HTR-8/SVneo (cell line): ENCODE measurements at regions not wholly inside any gene's neighbourhood (a gene's known extent, or its start where the extent isn't known, plus 50 kb on each side); places are given as distances from the start of the nearest gene placed in this dataset.

Experiments used
- DNase-seq: peaks from one replicate; pipeline ENCODE4 v3.0.0; 2011; ENCODE audit warnings: low spot score, mixed read lengths; ENCODE audit not compliant: insufficient read length
- FAIRE-seq: peaks from 2 replicates; lab custom pipeline; 2011; peaks lifted over from hg19 to GRCh38; lab: Jason Lieb, UNC

DNA sequence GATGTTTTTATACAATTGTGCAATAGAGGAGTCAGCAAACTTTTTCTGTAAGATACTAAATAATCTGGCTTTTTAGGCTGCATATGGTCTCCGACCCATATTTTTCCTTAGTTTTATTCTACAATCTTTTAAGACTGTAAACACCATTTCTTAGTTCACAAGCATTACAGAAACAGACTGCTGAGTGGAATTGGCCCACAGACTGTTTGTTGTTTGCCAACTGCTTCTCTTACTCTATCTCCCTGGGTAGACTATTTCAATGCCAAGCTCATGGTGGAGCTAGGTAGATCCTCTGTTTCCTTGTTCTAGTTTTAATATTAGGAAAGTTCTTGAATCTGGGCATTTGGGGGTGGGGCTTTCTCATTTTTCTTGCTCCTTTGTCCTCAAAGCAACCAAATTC, 857.6 kb downstream of the TLE1 start:
- FAIRE-seq (no peak), DNase-seq (no peak)

DNA sequence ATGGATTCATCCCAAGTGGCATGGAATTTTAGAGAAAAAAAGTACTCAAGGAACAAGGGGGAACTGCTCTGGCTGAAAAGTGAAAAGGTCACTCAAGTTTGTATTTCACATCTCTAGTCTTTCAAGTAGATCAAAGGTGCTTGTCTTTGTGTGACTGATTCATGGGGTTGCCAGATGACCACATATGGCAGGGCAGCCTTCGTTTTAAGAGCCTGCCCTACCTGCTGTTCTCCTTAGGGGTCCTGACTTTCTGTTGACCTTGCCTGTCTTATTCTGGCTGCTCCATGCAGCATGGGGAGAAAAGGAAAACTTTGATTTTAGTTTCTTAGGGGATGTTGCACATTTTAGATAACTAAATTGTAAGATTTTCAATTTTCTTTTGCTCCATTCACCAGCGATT, 877.7 kb downstream of the TLE1 start:
- FAIRE-seq (no peak), DNase-seq (no peak)

DNA sequence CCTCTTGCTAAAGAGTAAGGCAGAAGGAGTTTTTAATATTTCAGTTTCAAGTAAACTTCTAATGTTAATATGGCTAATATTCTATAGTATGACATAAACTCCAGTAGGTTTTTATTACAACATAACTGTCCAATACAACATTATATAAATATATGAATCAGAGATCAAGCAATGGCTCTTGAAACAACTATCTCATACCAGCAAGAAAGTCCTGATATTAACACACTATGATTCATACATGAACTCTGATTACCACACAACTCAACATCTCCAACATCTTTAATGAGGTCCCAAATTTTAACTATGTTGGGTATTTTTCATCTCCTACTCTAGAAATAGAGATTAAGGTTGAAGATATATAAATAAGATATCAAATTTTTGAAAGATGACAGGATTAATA, 878.3 kb downstream of the TLE1 start:
- FAIRE-seq = no peak
- no peak for DNase-seq

DNA sequence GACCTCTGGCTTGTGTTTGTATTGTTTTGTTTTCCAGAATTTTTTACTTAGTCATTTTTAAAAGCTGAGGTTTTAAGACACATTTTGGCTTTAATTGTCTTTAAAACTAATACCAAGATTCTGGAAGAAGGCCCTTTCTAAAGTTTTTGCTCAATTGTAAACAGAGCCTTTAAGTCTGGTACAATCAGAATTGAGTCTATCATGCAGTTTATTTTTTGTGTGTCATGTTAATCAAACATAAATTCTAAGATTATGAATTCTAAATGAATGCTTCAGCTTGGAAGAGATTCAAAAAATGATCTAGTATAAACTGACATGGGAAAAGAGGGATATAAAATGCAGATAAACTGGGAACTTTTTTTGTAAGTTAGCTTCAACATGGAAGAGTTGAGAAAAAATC, 882.7 kb downstream of the TLE1 start:
- FAIRE-seq = no peak
- no peak for DNase-seq

DNA sequence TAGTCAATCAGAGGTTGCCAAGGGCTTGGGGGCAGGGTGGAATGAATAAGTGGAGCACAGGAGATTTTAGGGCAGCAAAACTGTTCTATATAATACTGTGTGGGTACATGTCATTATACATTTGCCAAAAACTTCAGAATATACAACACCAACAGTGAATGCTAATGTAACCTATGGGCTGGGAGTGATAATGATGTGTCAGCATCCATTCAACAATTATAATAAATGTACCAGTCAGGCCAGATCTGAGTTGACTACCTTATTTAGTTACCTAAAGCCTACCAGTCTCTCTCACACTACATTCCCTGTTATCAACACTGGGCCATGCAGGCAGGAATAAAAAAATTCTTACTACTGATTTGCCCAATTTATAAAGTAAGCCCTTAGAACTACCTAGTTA, 884.5 kb downstream of the TLE1 start:
- DNase-seq (no peak), FAIRE-seq (no peak)

DNA sequence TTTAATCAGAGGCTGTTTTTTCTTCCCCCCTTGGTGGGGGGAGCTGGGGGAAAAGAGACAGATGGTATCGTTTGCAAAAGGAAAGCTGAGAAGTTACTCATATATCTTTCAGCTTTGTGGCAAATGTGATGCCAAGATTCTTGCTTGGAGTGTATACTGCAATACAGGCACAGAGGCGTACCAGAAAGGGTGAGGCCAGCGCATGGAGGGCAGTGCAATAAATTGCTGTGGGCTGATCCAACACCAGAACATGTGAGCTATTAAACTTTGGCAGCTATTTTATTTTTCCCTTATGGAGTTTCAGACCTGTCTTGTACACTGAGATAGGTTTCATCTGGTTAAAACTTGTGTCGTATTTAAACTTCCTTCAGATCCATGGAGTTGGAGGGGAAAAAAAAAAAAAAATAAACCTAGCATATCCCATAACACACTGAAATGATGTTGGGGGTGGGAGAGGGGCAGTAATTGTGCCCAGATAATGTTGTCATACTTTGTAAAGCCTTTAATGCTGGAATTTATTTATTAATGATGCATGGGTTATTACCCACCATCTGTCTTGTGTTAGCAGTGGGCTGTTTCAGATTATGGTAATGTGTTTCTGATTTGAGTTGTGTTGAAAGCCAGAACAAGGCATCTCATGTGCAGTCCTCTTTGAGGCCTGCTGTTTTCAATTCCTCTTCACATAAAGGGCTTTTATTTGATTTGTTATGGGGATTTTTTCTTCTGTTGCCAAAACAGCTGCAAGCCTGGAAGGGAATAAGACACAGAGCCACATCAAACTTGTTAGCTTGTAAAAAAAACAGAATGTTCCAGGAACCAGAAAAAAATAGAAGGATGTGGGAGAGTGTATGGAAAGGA, 891.3 kb downstream of the TLE1 start:
- no peak for FAIRE-seq
- no peak for DNase-seq

DNA sequence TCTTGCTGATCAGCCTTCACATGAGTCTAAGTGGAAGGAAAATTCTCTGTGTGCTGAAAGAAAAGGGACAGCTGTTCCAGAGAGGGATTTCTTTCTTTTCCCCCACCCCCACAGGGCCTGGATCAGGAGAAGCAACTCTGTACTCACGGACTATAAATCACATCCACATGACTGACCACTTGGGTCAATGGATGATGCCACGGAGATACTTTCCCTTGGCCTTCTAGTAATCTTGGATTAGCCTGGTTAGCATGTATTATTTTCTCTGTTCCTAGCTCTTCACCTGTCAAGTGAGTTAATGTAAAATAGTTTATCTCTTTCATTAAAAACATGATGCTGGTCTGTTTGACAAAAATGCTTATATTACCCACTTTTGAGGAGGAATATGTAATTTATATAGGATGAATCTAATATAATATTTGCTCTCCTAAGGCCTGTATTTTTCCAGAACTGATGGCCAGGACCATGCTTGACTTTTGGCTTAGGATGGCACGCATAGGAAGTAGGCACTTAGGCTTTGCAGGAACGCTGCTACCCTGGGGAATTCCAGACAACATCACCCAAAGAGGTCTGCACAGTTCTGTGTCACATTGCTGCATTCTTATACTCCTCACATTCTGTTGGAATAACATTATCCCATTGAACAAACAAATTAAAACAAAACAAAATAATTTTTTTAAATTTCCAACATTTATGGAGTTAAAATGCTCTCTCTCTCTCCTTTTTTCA, 892.1 kb downstream of the TLE1 start:
- FAIRE-seq (no peak), DNase-seq (no peak)

DNA sequence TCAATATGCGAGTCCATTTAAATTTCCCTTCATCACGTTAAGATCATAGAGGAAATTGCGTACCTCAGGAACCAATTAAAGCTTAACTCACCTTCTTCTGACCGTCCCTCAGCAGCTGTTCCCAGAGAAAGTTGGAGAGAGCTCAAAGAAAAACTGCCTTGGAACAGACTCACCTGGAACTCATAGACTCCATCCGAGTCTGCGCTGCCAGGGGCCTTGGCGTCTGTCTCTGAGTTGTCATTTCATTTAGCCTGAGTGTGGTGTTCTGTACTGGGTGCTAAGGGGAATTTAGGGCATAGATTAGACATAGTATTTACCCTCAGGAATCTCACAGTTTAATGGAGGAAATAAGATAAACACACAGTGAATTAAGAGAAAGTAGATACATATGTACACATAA, 892.7 kb downstream of the TLE1 start:
- FAIRE-seq = no peak

DNA sequence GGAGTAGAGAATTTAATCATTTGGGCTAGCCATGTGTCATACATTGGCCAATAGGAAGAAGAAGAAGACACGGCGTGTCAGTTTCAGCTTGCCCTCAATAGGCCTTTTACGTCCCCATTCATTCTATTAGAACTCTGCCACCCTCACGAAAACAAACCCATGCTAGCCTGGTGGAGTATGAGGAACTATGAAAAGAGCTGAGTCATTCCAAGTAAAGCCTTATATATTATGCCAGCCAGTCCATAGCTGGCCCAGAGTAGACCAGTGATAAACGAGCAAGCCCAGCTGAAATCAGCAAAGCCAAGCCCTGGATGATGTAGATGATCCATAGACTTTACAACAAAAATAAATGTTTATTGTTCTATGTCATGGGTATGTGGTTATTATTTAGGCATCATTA, 895.1 kb downstream of the TLE1 start:
- FAIRE-seq = no peak
- DNase-seq = no peak

More for the DNA sequence above, 892.7 kb downstream of the TLE1 start:
- no peak for DNase-seq

DNA sequence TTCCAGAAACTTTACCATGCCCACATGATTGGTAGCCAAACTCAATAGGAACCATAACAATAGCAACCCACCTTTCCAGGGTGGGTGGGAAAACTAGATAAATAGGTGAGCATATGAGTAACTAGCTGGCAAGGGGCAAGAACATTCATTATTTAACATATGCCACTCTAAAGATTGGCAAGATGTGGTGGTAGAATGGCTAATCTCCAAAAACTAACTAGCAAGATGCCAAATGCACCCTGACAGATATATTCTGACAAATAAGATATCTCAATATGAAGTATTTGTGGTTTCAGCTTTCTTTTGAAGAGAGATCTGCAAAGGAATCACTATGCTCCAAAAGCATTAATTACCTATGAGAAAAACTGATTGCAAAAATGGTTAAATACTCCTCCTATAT, 895.6 kb downstream of the TLE1 start:
- FAIRE-seq (no peak), DNase-seq (no peak)

DNA sequence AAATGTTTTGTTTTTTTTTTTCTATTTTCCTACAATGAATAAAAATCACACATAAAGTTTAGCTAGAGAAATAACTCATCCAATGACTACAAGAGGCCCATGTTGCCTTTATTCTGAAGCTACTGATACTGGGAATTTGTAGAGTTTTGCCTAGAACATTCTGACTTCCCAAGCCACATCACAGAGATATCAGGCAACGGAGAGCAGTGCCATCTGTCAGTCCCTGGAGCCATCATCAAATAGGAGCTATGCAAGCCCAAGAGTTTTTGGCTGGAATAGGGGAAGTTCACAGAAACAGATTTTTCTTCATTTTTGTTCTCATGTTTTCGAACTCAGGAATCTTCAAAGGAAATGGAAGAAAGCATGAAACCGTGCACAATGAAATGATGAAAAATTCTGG, 896.6 kb downstream of the TLE1 start:
- FAIRE-seq (no peak), DNase-seq (no peak)

DNA sequence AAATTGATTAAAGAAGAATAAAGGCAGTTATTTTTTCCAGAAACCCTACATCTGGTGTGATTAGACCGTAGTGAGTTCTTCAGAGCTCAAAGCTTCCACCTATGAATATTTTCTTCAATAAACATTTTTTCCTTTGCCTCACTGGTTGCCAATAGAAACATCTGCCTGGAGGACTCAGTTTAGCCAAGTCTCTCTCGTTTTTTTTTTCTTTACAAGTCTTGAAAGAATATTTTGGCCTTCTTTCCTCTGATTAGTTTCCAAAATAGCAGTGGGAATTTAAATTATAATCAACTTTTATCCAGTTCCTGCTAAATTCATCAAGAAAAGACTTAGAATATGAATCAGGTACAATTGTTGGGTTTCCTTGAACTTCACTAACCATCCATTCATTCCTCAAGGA, 897.5 kb downstream of the TLE1 start:
- DNase-seq (no peak), FAIRE-seq (no peak)

DNA sequence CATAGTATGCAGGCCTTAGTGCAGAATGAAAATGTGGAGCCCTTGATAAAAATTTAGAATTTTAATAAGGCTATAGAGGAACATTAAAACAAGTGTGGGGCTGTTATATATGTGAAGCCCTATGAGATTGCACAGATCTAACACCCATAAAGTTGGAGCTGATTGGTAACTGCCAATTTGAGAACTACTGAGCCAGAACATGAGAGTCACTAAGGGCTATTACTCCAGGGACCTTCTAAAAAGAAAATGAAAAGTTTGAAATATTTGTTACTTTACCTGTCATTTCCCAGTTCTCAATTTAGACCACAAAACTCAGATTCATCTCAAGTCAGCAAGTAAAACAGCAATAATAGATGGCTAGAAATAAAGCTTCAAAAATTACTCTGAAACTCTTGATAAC, 898.6 kb downstream of the TLE1 start:
- no peak for FAIRE-seq

DNA sequence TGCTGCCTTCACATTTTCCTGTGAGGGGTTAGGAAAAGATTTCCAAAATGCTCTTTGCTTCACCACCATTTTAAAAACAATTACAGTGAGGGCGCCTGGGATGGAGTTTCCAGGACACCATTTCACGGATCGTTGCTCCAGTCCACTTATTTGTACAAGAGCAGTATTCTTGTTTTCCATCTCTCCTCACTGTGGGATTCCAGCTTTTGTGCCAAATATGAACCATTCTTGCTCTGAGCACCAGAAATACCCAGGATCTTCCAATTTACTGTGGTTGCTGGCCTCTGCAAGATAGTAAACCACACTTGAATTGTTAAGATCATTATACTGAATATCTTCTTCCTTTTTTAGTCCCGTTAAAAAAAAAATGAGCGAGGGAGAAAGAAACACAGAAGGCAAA, 899.5 kb downstream of the TLE1 start:
- DNase-seq (no peak), FAIRE-seq (no peak)

More for the DNA sequence above, 898.6 kb downstream of the TLE1 start:
- DNase-seq = no peak

DNA sequence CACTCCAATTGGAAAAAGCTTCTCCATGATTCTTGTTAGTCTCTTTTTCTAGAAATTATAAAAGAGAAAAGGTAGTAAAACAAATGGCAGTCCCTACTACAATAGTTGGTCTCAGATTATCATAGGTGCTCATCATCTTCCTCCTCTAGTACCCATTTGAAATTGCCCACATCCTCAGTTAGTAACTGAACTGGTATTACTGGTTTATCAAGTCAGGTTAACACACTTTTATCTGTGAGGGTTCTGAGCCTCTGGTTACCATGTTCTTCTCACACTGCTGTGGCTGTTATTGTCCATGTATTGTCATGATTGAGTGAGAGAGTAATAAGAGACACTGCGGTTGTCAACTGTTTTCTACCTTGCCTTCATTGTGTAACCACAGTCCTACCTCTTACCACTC, 901.7 kb downstream of the TLE1 start:
- FAIRE-seq (no peak), DNase-seq (no peak)

DNA sequence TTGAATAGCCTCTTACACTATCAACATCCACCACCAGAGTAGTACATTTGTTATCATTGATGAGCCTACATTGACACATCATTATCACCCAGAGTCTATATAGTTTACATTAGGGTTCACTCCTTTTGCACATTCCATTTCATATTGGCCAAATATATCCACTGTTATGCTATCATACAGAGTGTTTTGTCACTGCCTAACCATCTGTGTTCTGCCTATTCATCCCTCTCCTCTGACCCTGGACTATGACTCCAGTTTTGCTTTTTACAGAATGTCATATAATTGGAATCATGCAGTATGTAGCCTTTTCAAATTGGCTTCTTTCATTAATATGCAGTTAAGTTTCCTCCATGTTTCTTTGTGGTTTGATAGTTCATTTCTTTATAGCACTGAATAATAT, 904.7 kb downstream of the TLE1 start:
- DNase-seq (no peak), FAIRE-seq (no peak)

DNA sequence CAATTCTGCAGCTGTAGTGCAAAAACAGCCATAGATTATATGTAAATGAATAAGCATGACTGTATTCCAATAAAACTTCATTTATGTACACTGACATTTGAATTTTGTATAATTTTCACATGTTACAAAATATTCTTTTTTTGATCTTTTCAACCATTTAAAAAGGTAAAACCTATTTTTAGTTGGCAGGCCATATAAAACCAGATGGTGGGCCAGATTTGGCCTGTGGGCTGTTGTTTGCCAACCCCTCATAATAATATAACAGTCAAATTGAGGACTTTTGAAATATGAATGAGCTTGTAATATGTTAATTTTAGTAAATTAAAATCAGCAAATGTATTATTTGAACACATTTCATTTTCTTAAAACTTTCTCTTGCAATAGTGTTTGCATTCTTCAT, 913.4 kb downstream of the TLE1 start:
- no peak for DNase-seq
- FAIRE-seq = no peak

DNA sequence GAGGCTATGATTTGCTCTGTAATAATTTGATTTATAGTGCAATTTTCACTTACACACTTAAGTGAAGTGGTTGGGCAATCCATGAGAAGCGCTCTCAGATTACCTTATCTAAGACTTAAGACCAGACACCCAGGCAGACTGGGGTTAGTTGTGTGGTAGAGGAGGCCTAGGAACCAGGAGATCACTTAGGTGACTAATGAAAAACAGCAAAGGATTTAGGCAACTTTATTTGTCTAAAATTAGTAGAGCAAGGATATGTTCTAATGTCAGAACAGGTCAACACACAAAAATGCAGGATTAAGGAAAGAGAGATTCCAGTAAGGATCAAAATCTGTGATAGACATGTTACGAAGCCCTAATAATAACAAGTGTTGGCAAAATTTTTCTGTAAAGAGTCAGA, 913.8 kb downstream of the TLE1 start:
- DNase-seq = no peak
- FAIRE-seq = no peak

DNA sequence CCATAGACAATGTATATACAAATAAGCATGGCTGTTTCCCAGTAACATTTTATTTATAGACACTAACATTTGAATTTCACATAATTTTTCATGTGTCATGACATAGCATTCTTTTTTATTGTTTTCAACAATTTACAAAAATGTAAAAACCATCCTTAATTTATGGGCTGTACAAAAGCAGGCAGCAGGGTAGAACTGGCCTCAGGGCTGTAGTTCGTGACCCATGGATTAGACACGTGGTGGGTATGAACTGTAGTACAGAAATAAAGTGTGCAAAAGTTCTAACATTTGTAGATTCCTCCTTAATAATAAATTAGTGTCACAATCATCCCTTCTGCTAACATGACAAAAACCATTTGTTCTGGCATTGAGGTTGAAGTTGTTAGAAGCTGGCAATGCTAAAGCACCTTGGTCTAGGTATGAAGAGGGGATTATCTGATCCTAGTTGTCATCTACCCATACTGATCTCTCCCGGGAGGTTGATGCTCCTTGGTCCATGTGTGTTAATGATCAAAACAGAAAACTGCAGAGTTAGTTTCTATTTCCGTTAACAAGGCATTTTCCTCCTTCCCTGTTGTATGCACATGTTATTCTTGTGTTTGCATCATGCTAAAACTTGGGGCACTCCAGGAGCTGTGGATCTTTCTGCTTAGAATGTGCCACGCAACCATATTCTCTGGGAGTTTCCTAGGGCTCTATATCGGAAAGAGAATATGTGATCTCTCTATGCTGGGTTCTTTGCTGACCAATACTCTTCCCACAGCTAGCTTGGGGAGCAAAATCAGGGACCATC, 917.6 kb downstream of the TLE1 start:
- no peak for FAIRE-seq
- DNase-seq = no peak

DNA sequence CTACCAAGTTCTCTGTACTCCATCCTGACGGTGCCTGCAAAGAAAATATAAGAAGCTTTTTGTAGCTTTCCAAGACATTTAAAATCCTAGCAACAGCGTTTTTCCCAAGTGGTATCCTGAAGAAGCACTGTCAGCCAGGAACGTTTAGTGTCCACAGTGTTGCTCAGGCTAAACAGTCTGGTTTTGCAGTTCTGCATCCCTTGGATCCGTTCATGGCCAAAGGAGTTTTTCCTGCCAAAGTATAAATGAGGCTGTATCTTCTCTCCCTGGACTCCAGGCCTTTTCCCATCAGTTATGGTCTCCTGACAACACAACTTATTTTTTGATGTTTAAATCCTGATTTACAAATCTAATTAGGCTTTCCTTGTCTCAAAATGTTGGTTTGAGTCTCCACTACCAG, 925.8 kb downstream of the TLE1 start:
- FAIRE-seq (no peak), DNase-seq (no peak)

DNA sequence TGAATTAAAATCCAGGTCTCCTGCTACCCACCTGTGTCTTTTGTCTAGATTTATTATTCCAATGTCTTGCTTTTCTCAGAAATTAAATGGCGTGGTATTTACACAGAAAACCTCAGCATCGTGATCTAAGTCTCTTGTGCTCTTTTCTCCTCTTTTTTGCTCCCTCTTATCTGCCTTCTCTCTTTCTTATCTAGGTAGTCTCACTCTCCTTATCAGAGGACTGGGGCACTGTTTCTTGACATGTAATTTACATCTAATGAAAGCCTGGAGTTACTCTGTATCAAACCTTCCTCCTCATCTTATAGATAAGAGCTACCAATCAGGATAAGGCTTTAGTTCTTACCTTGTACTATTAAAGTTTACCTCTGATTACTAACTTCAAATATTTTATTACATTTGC, 933.8 kb downstream of the TLE1 start:
- DNase-seq (no peak), FAIRE-seq (no peak)
